Neural progenitor cell (in vitro differentiated cells): ENCODE measurements at regions not wholly inside any gene's neighbourhood (a gene's known extent, or its start where the extent isn't known, plus 50 kb on each side); places are given as distances from the start of the nearest gene placed in this dataset.

Source experiments
- CTCF ChIP-seq: fragments of 200-600 bp; sonication (generic); IDR thresholded peaks from 2 replicates; pipeline ENCODE4 v1.5.1; 2017; ENCODE audit warnings: antibody characterized with exemption, mild to moderate bottlenecking
- EZH2 ChIP-seq: fragments of 200-600 bp; sonication (generic); IDR thresholded peaks from 2 replicates; pipeline ENCODE4 v1.6.1; 2017; ENCODE audit warnings: antibody characterized with exemption, mild to moderate bottlenecking, moderate library complexity
- EZH2phosphoT487 ChIP-seq: fragments of 200-600 bp; sonication (generic); IDR thresholded peaks from 2 replicates; pipeline ENCODE4 v1.6.1; 2017; ENCODE audit warnings: antibody characterized with exemption

GRCh38 chr6:26269531-26270485, 95.2 kb upstream of the BTN3A2 start:
- TF ChIP-seq CTCF (no peak), EZH2phosphoT487 (no peak), EZH2 (no peak)
